ENCODE measurements at regions not wholly inside any gene's neighbourhood (a gene's known extent, or its start where the extent isn't known, plus 50 kb on each side); places are given as distances from the start of the nearest gene placed in this dataset.

GRCh38 chr17:79192503-79193351 is 118.1 kb downstream of the ENGASE start:
- no peak for DNase-seq (ENCODE audit: low read depth)

- DNase-seq (ENCODE audit: low read depth) = no peak
Observed at GRCh38 chr17:79191270-79191934, 116.8 kb downstream of the ENGASE start.

- no peak for DNase-seq (ENCODE audit: low read depth)
Observed at GRCh38 chr17:79189305-79189704, 114.7 kb downstream of the ENGASE start.

DNA sequence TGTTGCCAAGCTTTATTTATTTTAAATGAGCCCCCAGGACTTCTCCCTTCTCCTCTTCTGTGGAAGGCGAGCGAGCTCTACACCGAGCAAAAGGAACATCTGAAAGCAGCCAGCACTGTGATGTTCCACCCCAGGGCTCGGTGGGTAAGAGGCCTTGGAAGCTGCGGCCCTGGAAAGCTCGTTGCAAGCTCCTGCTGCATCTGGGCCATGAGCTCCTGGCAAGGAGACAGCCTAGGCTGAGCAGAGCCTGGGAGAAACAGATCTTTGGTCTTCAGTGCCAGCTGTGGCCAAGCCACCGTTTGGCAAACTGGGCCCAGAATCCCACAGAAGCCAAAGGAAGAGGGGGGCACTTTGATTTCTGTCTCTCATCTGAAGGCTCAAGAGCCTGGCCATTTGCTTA is 114.1 kb downstream of the ENGASE start:
- no peak for DNase-seq (ENCODE audit: low read depth)

GRCh38 chr17:79188048-79188447 is 113.4 kb downstream of the ENGASE start:
- no peak for DNase-seq (ENCODE audit: low read depth)

DNA sequence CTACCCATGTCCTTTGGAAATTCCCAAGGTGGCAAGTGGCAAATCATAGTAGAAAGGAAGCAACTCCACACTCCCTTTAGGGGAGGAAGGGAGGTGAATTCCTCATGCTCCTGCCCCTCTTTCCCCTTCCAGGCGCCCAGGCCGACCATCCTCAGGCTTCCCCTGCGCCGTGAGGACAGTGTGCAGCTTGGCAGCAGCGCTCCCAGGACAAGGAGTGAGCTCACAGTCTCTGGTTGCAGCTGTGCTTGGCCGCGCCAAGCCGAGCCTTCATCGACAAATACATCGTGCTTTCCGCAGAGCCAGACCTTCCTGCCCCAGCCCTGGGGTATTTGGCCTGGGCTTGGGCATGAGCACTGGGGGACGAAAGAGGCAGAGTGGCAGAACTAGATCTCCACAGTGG is 112.6 kb downstream of the ENGASE start:
- no peak for DNase-seq (ENCODE audit: low read depth)

DNA sequence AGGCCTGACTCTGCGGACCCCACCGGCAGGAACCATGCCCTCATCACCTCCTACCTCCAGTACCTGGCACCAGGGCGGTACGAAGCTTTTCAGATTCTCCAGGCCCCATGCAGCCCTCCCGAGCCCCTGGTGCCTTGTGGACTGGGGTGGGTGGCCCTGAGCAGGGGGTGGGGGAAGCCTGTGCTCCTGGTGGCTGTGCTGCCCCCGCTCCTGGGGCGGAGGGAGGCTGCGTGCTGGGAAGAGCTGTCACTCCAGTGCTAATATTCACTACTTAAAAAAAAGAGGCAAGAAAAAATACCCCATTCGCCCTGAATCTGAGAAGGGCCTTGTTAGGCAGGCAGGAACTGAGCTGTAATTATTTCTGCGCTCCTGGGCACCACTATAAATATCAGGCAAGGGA is 111.8 kb downstream of the ENGASE start:
- DNase-seq (ENCODE audit: low read depth) = no peak

- DNase-seq (ENCODE audit: low read depth) = no peak
Observed at GRCh38 chr17:79185671-79186070, 111.0 kb downstream of the ENGASE start.

- no peak for DNase-seq (ENCODE audit: low read depth)
Observed at GRCh38 chr17:79184219-79184618, 109.6 kb downstream of the ENGASE start.

- DNase-seq (ENCODE audit: low read depth) = no peak
Observed at GRCh38 chr17:79183293-79184158, 108.9 kb downstream of the ENGASE start.

GRCh38 chr17:79183043-79183292 is 108.3 kb downstream of the ENGASE start:
- DNase-seq (ENCODE audit: low read depth) = no peak

GRCh38 chr17:79182176-79183042 is 107.8 kb downstream of the ENGASE start:
- DNase-seq (ENCODE audit: low read depth) = no peak

DNA sequence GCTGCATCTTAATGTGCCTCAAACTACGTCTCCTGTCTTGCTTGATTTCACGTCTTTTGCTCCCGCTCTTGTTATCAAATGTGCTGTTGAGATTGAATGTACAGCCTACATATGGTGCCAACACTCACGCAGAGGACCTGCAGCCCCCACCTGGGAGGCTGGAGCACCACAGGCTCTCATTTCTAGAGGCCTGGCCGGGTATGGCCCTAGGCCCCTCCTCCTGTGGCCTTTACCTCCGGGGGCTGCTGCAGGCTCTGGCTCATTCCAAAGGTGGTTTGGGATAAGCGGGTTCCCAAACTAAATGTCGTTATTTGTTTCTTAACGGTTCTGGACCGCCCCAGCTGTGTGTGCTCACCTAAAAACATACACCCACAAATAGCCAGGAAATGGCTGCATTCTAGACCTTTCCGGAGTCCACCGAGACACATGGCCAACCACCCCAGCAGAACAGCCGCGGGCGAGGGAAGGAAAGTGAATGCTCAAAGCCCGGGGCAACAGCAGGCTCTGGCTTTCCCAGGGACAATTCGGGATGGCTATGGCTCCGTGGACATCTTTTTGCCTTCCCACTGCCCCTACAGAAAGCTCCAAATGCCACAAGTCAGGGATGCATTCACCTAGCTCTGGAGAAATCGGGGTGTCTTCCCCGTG is 105.9 kb downstream of the ENGASE start:
- no peak for DNase-seq (ENCODE audit: low read depth)

DNA sequence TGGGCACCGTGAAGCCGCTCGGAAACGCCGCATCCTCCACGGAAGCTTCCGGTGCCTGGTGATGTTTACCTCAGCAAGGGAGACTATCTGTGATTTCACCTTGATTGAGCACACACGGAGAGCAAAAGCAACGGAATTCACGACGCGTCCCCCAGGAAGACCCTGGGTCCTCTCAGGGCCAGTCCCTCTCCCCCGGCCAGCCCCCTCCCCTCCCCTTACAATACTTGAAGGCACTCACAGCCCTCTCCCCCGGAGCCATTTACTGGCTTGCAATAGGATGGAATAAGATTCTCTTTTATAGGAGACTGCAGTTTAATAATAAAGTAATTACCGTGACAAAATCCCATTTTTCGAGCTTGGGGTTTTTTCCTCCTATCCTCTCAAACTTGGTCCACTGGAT is 104.7 kb downstream of the ENGASE start:
- no peak for DNase-seq (ENCODE audit: low read depth)

GRCh38 chr17:79177877-79178276 is 103.3 kb downstream of the ENGASE start:
- DNase-seq (ENCODE audit: low read depth) = no peak

GRCh38 chr17:79176792-79177601 is 102.4 kb downstream of the ENGASE start:
- DNase-seq (ENCODE audit: low read depth) = no peak

- DNase-seq (ENCODE audit: low read depth) = no peak
Observed at GRCh38 chr17:79174905-79175856, 100.6 kb downstream of the ENGASE start.

DNA sequence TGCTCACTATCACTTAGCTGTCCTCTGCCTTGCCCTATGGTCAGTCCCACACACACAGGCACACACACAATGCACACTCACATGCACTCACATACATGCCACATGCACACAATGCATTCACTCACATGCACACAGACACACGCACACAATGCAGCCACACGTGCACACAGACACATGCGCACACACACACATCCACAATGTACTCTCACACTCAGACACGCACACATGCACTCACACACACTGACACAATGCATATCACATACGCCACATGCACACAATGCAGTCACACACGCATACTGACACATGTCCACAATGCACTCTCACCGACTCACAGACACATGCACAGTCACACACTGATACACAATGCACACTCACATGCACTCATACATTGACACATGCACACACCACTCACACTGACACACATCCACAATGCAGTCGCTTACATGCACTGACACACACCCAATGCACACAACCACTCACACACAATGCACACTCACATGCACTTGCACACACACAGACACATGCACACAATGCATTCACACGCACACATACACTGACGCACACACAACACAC is 99.7 kb downstream of the ENGASE start:
- no peak for DNase-seq (ENCODE audit: low read depth)

GRCh38 chr17:79171188-79171587 is 96.6 kb downstream of the ENGASE start:
- DNase-seq (ENCODE audit: low read depth) = no peak

Measured in stimulated activated CD8-positive, alpha-beta memory T cell treated with anti-CD3 and anti-CD28 coated beads, Interleukin-7, amount 100 ng/mL, for 24 hours (primary cell).